Bone marrow (tissue), 2 donors: ENCODE measurements at regions not wholly inside any gene's neighbourhood (a gene's known extent, or its start where the extent isn't known, plus 50 kb on each side); places are given as distances from the start of the nearest gene placed in this dataset.

ENCODE experiments used
- DNase-seq, 2 donors: peaks; one replicate each; lab custom pipeline; 2025; lab: John Stamatoyannopoulos, UW

GRCh38 chr6:77073410-77073760, 389.9 kb downstream of the HTR1B start:
- DNase-seq: no peak

- DNase-seq: no peak
Observed at GRCh38 chr6:77072694-77073409, 390.4 kb downstream of the HTR1B start.

GRCh38 chr6:77063494-77063893, 399.8 kb downstream of the HTR1B start:
- DNase-seq: no peak

GRCh38 chr6:77055711-77056110, 407.6 kb downstream of the HTR1B start:
- no peak for DNase-seq

- DNase-seq: no peak
Observed at GRCh38 chr6:77040568-77041195, 422.6 kb downstream of the HTR1B start.

- no peak for DNase-seq
Observed at GRCh38 chr6:77038807-77039206, 424.5 kb downstream of the HTR1B start.

GRCh38 chr6:77037439-77037838, 425.9 kb downstream of the HTR1B start:
- no peak for DNase-seq

GRCh38 chr6:77036400-77036799, 426.9 kb downstream of the HTR1B start:
- DNase-seq: no peak

GRCh38 chr6:77034161-77034560, 429.1 kb downstream of the HTR1B start:
- no peak for DNase-seq

- DNase-seq: no peak
Observed at GRCh38 chr6:77030929-77031674, 432.2 kb downstream of the HTR1B start.

- DNase-seq: no peak
Observed at GRCh38 chr6:77026341-77026740, 436.9 kb downstream of the HTR1B start.

- no peak for DNase-seq
Observed at GRCh38 chr6:77025736-77026223, 437.5 kb downstream of the HTR1B start.

- DNase-seq: no peak
Observed at GRCh38 chr6:77021778-77022177, 441.5 kb downstream of the HTR1B start.

GRCh38 chr6:77021232-77021631, 442.1 kb downstream of the HTR1B start:
- no peak for DNase-seq

GRCh38 chr6:77019081-77019480, 444.2 kb downstream of the HTR1B start:
- no peak for DNase-seq

GRCh38 chr6:77017537-77017936, 445.8 kb downstream of the HTR1B start:
- DNase-seq: no peak

- no peak for DNase-seq
Observed at GRCh38 chr6:77015350-77015749, 447.9 kb downstream of the HTR1B start.

GRCh38 chr6:77011929-77012545, 451.3 kb downstream of the HTR1B start:
- no peak for DNase-seq

GRCh38 chr6:77010931-77011542, 452.3 kb downstream of the HTR1B start:
- DNase-seq: no peak

- DNase-seq: no peak
Observed at GRCh38 chr6:76992553-76992952, 470.7 kb downstream of the HTR1B start.

GRCh38 chr6:76984572-76984971, 478.7 kb downstream of the HTR1B start:
- DNase-seq: no peak
